Loucy (cell line): ENCODE measurements at regions not wholly inside any gene's neighbourhood (a gene's known extent, or its start where the extent isn't known, plus 50 kb on each side); places are given as distances from the start of the nearest gene placed in this dataset.

Source experiments
- H2AFZ ChIP-seq: fragments of 200-600 bp; sonication (generic); 2 replicates; pipeline ENCODE4 v1.6.0; 2016; ENCODE audit warnings: antibody characterized with exemption, mild to moderate bottlenecking, low read length, moderate library complexity
- H3F3A ChIP-seq: fragments of 200-600 bp; 2 replicates; pipeline ENCODE4 v1.6.0; 2016; ENCODE audit warnings: antibody characterized with exemption, low read depth, mild to moderate bottlenecking
- H3K27me3 ChIP-seq: fragments of 200-600 bp; sonication (generic); 2 replicates; pipeline ENCODE4 v1.6.1; 2014; ENCODE audit warnings: low read length, mild to moderate bottlenecking; ENCODE audit not compliant: insufficient read depth, poor library complexity, severe bottlenecking
- H3K36me3 ChIP-seq: fragments of 200-600 bp; sonication (generic); 2 replicates; pipeline ENCODE4 v1.6.1; 2016; ENCODE audit warnings: low read length; ENCODE audit not compliant: insufficient read depth
- H3K4me1 ChIP-seq: fragments of 200-600 bp; sonication (generic); 2 replicates; pipeline ENCODE4 v1.5.1; 2014; ENCODE audit warnings: low read length, mild to moderate bottlenecking; ENCODE audit not compliant: insufficient read depth, poor library complexity, severe bottlenecking
- H3K4me2 ChIP-seq: fragments of 200-600 bp; sonication (generic); 2 replicates; pipeline ENCODE4 v1.6.0; 2014; ENCODE audit warnings: antibody characterized with exemption, low read length, low read depth, mild to moderate bottlenecking; ENCODE audit not compliant: poor library complexity, severe bottlenecking
- H3K4me3 ChIP-seq: fragments of 200-600 bp; sonication (generic); 2 replicates; pipeline ENCODE4 v1.5.1; 2014; ENCODE audit warnings: low read length, mild to moderate bottlenecking, mixed read lengths; ENCODE audit not compliant: poor library complexity, severe bottlenecking
- H3K79me2 ChIP-seq: fragments of 200-600 bp; sonication (generic); 2 replicates; pipeline ENCODE4 v1.6.1; 2014; ENCODE audit warnings: low read length; ENCODE audit not compliant: insufficient read depth
- H3K9ac ChIP-seq: fragments of 200-600 bp; sonication (generic); 2 replicates; pipeline ENCODE4 v1.6.0; 2014; ENCODE audit warnings: mild to moderate bottlenecking, low read depth, low read length, moderate library complexity; ENCODE audit not compliant: poor library complexity, severe bottlenecking
- H3K9me2 ChIP-seq: fragments of 200-600 bp; sonication (generic); replicated peaks from 2 replicates; pipeline ENCODE4 v1.6.1; 2016; ENCODE audit warnings: low read depth, low read length, mixed read lengths
- H3K9me3 ChIP-seq: fragments of 200-600 bp; sonication (generic); 2 replicates; pipeline ENCODE4 v1.6.1; 2014; ENCODE audit warnings: mild to moderate bottlenecking, antibody characterized with exemption, low read length, low read depth; ENCODE audit not compliant: insufficient read depth
- H4K20me1 ChIP-seq: fragments of 200-600 bp; sonication (generic); 2 replicates; pipeline ENCODE4 v1.6.0; 2014; ENCODE audit warnings: antibody characterized with exemption, low read length, mild to moderate bottlenecking; ENCODE audit not compliant: insufficient read depth, poor library complexity, severe bottlenecking
- CTCF ChIP-seq: fragments of 200-600 bp; sonication (generic); conservative IDR thresholded peaks from 2 replicates; pipeline ENCODE4 v1.5.1; 2014; ENCODE audit warnings: mild to moderate bottlenecking, antibody characterized with exemption, low read length
- EZH2phosphoT487 ChIP-seq: fragments of 200-600 bp; IDR thresholded peaks from 2 replicates; pipeline ENCODE4 v1.6.1; 2018; ENCODE audit warnings: antibody characterized with exemption, mild to moderate bottlenecking, moderate library complexity, borderline replicate concordance

GRCh38 chr20:21018576-21018975 lies 87.6 kb downstream of the LINC00237 start:
- Histone ChIP-seq H4K20me1 (no peaks in the 10 kb centered on the region), H3K9ac (no peak overlapping the region), H3F3A (no peaks in the 10 kb centered on the region), H3K4me3 (no peak overlapping the region), H3K79me2 (no peaks in the 10 kb centered on the region), H3K36me3 (no peaks in the 10 kb centered on the region), H3K4me2 (peak overlapping the region; percentile 54), H2AFZ (no peak overlapping the region), H3K4me1 (peaks cover 24% of the 10 kb centered on the region), H3K27me3 (no peaks in the 10 kb centered on the region), H3K9me3 (no peaks in the 10 kb centered on the region), H3K9me2 (no peaks in the 10 kb centered on the region)
- TF ChIP-seq CTCF (no peak), EZH2phosphoT487 (no peak)

GRCh38 chr20:21017528-21018085 lies 88.6 kb downstream of the LINC00237 start:
- Histone ChIP-seq H3K36me3 (no peaks in the 10 kb centered on the region), H3K4me1 (peaks cover 24% of the 10 kb centered on the region), H3K27me3 (no peaks in the 10 kb centered on the region), H3K4me3 (peak overlapping the region; percentile 54), H3K9ac (peak overlapping the region; percentile 29), H3K4me2 (peak overlapping the region; percentile 54), H4K20me1 (no peaks in the 10 kb centered on the region), H3K9me3 (no peaks in the 10 kb centered on the region), H3K79me2 (no peaks in the 10 kb centered on the region), H3F3A (no peaks in the 10 kb centered on the region), H3K9me2 (no peaks in the 10 kb centered on the region), H2AFZ (0 out of 2 replicates have a peak overlapping the region, but pooled peaks have one; percentile 18)
- TF ChIP-seq EZH2phosphoT487: no peak

- no peaks in the 10 kb centered on the region for H3K36me3 ChIP-seq
- H3K4me2 ChIP-seq: peak overlapping the region; percentile 54
These were observed 89.4 kb downstream of the LINC00237 start for GRCh38 chr20:21016751-21017150.

More at GRCh38 chr20:21016751-21017150, 89.4 kb downstream of the LINC00237 start:
- H3K79me2 ChIP-seq: no peaks in the 10 kb centered on the region
- H3K27me3 ChIP-seq: no peaks in the 10 kb centered on the region
- no peaks in the 10 kb centered on the region for H3K9me3 ChIP-seq
- H3F3A ChIP-seq: no peaks in the 10 kb centered on the region
- no peaks in the 10 kb centered on the region for H3K9me2 ChIP-seq
- no peak overlapping the region for H3K9ac ChIP-seq
- TF ChIP-seq CTCF (no peak), EZH2phosphoT487 (no peak)
- no peak overlapping the region for H2AFZ ChIP-seq
- H3K4me3 ChIP-seq: no peak overlapping the region
- peaks cover 24% of the 10 kb centered on the region for H3K4me1 ChIP-seq
- no peaks in the 10 kb centered on the region for H4K20me1 ChIP-seq
